Trophoblast cell (in vitro differentiated cells and primary cell): ENCODE measurements at regions not wholly inside any gene's neighbourhood (a gene's known extent, or its start where the extent isn't known, plus 50 kb on each side); places are given as distances from the start of the nearest gene placed in this dataset.

Source experiments
- DNase-seq, 2 donors: peaks; one replicate each; pipeline ENCODE4 v3.0.0-alpha.2; 2016
- H2AFZ ChIP-seq: 2 replicates; pipeline ENCODE4 v1.6.1; 2013; ENCODE audit warnings: low read length, moderate library complexity, mild to moderate bottlenecking; ENCODE audit not compliant: insufficient read depth, poor library complexity
- H2AK5ac ChIP-seq: 2 replicates; pipeline ENCODE4 v1.6.1; 2013; ENCODE audit warnings: mild to moderate bottlenecking, low read length
- H2BK120ac ChIP-seq: 2 replicates; pipeline ENCODE4 v1.6.1; 2013; ENCODE audit warnings: low read length, mild to moderate bottlenecking, moderate library complexity; ENCODE audit not compliant: insufficient read depth, poor library complexity
- H2BK12ac ChIP-seq: 2 replicates; pipeline ENCODE4 v1.6.1; 2013; ENCODE audit warnings: mild to moderate bottlenecking, low read length, moderate library complexity
- H2BK5ac ChIP-seq: 2 replicates; pipeline ENCODE4 v1.6.1; 2013; ENCODE audit warnings: low read length, low read depth, moderate library complexity, mild to moderate bottlenecking; ENCODE audit not compliant: poor library complexity
- H3K14ac ChIP-seq: 2 replicates; pipeline ENCODE4 v1.6.1; 2013; ENCODE audit warnings: mild to moderate bottlenecking, low read length
- H3K18ac ChIP-seq: 2 replicates; pipeline ENCODE4 v1.6.1; 2013; ENCODE audit warnings: mild to moderate bottlenecking, low read length
- H3K23ac ChIP-seq: 2 replicates; pipeline ENCODE4 v1.6.1; 2013; ENCODE audit warnings: low read length
- H3K27ac ChIP-seq: 2 replicates; pipeline ENCODE4 v1.5.1; 2013; ENCODE audit warnings: low read depth, mild to moderate bottlenecking, inconsistent platforms, low read length, moderate library complexity
- H3K27me3 ChIP-seq: 2 replicates; pipeline ENCODE4 v1.6.1; 2013; ENCODE audit warnings: inconsistent platforms, mild to moderate bottlenecking, low read length, moderate library complexity; ENCODE audit not compliant: insufficient read depth
- H3K36me3 ChIP-seq, 2 experiments: 1 replicate in 1 of 2; 2 replicates in 1 of 2; pipeline ENCODE4 v1.6.1; 2013; ENCODE audit warnings: low read length in 2 of 2, mild to moderate bottlenecking in 2 of 2, moderate library complexity in 1 of 2; ENCODE audit not compliant: insufficient read depth in 2 of 2, control insufficient read depth in 1 of 2
- H3K4ac ChIP-seq: 2 replicates; pipeline ENCODE4 v1.6.1; 2013; ENCODE audit warnings: low read depth, mild to moderate bottlenecking, low read length, moderate library complexity
- H3K4me1 ChIP-seq, 2 experiments: 1 replicate in 1 of 2; 2 replicates in 1 of 2; pipeline ENCODE4 v1.6.1; 2013; ENCODE audit warnings: low read length in 2 of 2, mild to moderate bottlenecking in 2 of 2, moderate library complexity in 1 of 2; ENCODE audit not compliant: insufficient read depth in 2 of 2, control insufficient read depth in 1 of 2
- H3K4me2 ChIP-seq: 2 replicates; pipeline ENCODE4 v1.6.1; 2013; ENCODE audit warnings: inconsistent platforms, mild to moderate bottlenecking, low read length, moderate library complexity
- H3K4me3 ChIP-seq: 2 replicates; pipeline ENCODE4 v1.5.1; 2013; ENCODE audit warnings: mild to moderate bottlenecking, low read depth, low read length, inconsistent platforms
- H3K79me1 ChIP-seq: one replicate; pipeline ENCODE4 v1.6.1; 2013; ENCODE audit warnings: low read length
- H3K79me2 ChIP-seq: 2 replicates; pipeline ENCODE4 v1.6.1; 2013; ENCODE audit warnings: low read length, mild to moderate bottlenecking; ENCODE audit not compliant: control insufficient read depth, insufficient read depth, poor library complexity
- H3K9ac ChIP-seq: 2 replicates; pipeline ENCODE4 v1.6.1; 2013; ENCODE audit warnings: mild to moderate bottlenecking, low read length
- H3K9me3 ChIP-seq: 2 replicates; pipeline ENCODE4 v1.6.1; 2013; ENCODE audit warnings: low read depth, mild to moderate bottlenecking, control low read depth, inconsistent platforms, low read length; ENCODE audit not compliant: insufficient read depth
- H4K12ac ChIP-seq: 2 replicates; pipeline ENCODE4 v1.6.1; 2013; ENCODE audit warnings: low read depth, mild to moderate bottlenecking, low read length, moderate library complexity
- H4K8ac ChIP-seq: 2 replicates; pipeline ENCODE4 v1.6.1; 2013; ENCODE audit warnings: low read depth, mild to moderate bottlenecking, low read length, moderate library complexity
- H4K91ac ChIP-seq: one replicate; pipeline ENCODE4 v1.6.1; 2013; ENCODE audit warnings: low read depth, mild to moderate bottlenecking, low read length, moderate library complexity
- WGBS: extraction: QIAGEN DNeasy Blood & Tissue Kit; methylation state at CpG from one replicate; pipeline ENCODE4 v1.1.7; 2013; ENCODE audit warnings: missing lambda C conversion rate; ENCODE audit not compliant: insufficient read length, insufficient coverage; ENCODE audit errors: extremely low coverage; 5-methylcytosine and 5-hydroxymethylcytosine counted together

DNA sequence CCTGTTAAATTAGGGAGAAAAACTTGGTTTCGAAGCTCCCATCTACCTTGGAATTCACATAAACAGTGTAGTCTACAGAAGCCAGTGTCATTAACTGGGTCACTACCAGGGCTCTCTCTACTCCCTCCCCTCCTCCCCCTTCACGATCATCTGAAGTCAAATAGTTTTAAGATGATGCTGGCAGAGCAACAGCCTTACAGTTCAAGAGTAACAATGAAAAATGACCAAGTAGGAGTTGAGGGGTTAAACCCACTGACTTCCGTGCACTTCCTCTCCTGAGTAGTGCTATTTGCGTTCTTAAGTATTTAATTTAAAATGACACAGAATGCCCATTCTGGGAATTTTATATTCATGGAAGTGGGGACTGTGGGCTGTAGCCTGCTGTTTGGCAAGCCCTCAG, 236.9 kb downstream of the SIPA1L2 start:
- no peak overlapping the region for H2BK120ac ChIP-seq
- H3K27ac ChIP-seq: no peak overlapping the region
- no peak overlapping the region for H4K8ac ChIP-seq
- H3K36me3 ChIP-seq: peaks cover 0 to 6% of the 10 kb centered on the region in 2 experiments
- no peak overlapping the region for H4K12ac ChIP-seq
- no peak overlapping the region for H3K4ac ChIP-seq
- H3K79me2 ChIP-seq: no peaks in the 10 kb centered on the region
- H3K23ac ChIP-seq: no peak overlapping the region
- WGBS: no CpG with 5 or more reads among the region's 4 CpGs
- H3K14ac ChIP-seq: no peak overlapping the region
- H3K79me1 ChIP-seq: no peaks in the 10 kb centered on the region
- H2AK5ac ChIP-seq: no peak overlapping the region
- H3K4me3 ChIP-seq: no peak overlapping the region
- no peak overlapping the region for H3K9ac ChIP-seq
- no peak overlapping the region for H4K91ac ChIP-seq
- no peaks in the 10 kb centered on the region for H3K4me1 ChIP-seq
- no peak overlapping the region for H2BK5ac ChIP-seq
- no peak overlapping the region for H2BK12ac ChIP-seq
- H2AFZ ChIP-seq: no peak overlapping the region
- no peaks in the 10 kb centered on the region for H3K27me3 ChIP-seq
- no peaks in the 10 kb centered on the region for H3K9me3 ChIP-seq
- H3K4me2 ChIP-seq: no peak overlapping the region
- no peak for DNase-seq
- H3K18ac ChIP-seq: no peak overlapping the region

DNA sequence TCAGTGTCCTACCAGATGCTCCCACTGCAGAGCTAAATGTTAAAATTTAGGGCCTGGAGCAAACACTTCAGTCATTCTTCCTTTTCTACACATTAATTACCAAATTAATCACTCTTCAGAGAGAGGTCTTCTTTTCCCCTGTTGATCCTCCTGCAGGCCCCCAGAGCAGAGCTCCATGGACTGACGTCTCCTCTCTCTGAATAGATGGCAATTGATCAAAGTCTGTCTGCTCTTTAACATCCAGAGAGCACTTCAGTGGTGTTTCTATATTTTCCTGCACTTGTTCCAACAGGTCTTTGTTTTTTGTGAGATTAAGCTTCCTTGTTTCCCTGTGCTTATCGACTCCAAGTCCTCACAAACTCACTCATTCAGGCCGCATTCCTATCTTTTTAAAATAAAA, 239.3 kb downstream of the SIPA1L2 start:
- no peaks in the 10 kb centered on the region for H3K36me3 ChIP-seq
- no peak overlapping the region for H3K18ac ChIP-seq
- H3K9ac ChIP-seq: no peak overlapping the region
- H3K27ac ChIP-seq: no peak overlapping the region
- H2AFZ ChIP-seq: no peak overlapping the region
- H3K14ac ChIP-seq: no peak overlapping the region
- 100% methylated on average over 1 of the region's 3 CpGs for WGBS
- DNase-seq: no peak
- H3K79me1 ChIP-seq: no peaks in the 10 kb centered on the region
- no peaks in the 10 kb centered on the region for H3K4me1 ChIP-seq
- no peaks in the 10 kb centered on the region for H3K79me2 ChIP-seq
- H3K4ac ChIP-seq: no peak overlapping the region
- H4K91ac ChIP-seq: no peak overlapping the region
- H3K23ac ChIP-seq: no peak overlapping the region
- no peak overlapping the region for H2AK5ac ChIP-seq
- no peak overlapping the region for H3K4me2 ChIP-seq
- no peak overlapping the region for H2BK12ac ChIP-seq
- no peak overlapping the region for H2BK5ac ChIP-seq
- no peak overlapping the region for H4K12ac ChIP-seq
- no peak overlapping the region for H3K4me3 ChIP-seq
- no peak overlapping the region for H4K8ac ChIP-seq
- H2BK120ac ChIP-seq: no peak overlapping the region
- no peaks in the 10 kb centered on the region for H3K27me3 ChIP-seq
- H3K9me3 ChIP-seq: no peaks in the 10 kb centered on the region

DNA sequence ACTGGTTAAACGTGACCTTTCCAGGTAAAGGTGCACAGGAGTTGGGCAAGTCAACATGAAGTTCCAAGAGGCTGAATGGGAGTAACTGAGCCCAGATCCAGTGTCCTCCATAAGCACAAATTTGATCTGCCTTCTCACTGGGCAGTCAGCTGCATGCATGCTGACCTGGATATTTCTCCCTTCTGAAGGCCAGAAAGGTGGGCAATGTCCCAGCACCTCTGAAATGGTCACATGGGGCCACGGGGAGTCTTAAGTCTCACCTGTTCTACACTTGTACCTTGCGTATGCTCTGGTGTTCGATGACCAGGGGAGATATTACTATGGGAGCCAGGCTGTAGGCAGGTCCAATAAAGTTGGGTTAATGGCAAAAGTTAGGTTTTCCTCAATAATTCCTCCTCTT, 240.2 kb downstream of the SIPA1L2 start:
- H3K27me3 ChIP-seq: no peaks in the 10 kb centered on the region
- no peaks in the 10 kb centered on the region for H3K36me3 ChIP-seq
- no peak overlapping the region for H4K91ac ChIP-seq
- no peak overlapping the region for H3K4ac ChIP-seq
- H3K14ac ChIP-seq: no peak overlapping the region
- WGBS: no CpG with 5 or more reads among the region's 4 CpGs
- no peak overlapping the region for H3K18ac ChIP-seq
- H2AFZ ChIP-seq: no peak overlapping the region
- H3K79me2 ChIP-seq: no peaks in the 10 kb centered on the region
- peaks cover 4 to 5% of the 10 kb centered on the region in 2 experiments for H3K4me1 ChIP-seq
- no peak overlapping the region for H2BK120ac ChIP-seq
- no peaks in the 10 kb centered on the region for H3K9me3 ChIP-seq
- no peak overlapping the region for H3K27ac ChIP-seq
- no peak overlapping the region for H4K8ac ChIP-seq
- no peak overlapping the region for H3K4me2 ChIP-seq
- no peaks in the 10 kb centered on the region for H3K79me1 ChIP-seq
- H4K12ac ChIP-seq: no peak overlapping the region
- H3K9ac ChIP-seq: no peak overlapping the region
- H3K23ac ChIP-seq: no peak overlapping the region
- H2BK5ac ChIP-seq: no peak overlapping the region
- no peak for DNase-seq
- no peak overlapping the region for H3K4me3 ChIP-seq
- H2BK12ac ChIP-seq: no peak overlapping the region
- no peak overlapping the region for H2AK5ac ChIP-seq

DNA sequence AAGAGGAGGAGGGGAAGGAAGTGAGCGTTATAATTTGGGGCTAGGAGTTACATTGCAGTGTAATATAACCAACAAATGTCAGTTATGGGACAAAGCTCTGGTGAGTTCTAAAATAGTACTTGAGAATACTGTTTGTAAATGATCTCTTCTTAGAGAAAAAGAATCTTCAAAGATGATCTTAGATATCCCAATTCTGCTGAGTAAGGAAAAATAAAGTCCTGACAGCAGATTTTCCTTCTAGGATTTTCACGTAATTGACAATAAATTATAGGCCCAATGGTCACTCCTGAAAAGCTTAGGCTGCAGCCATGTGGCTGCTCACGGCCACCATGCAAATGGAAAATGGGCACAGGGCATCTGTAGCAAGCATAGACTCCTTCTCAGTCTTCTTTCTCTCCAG, 241.6 kb downstream of the SIPA1L2 start:
- H3K79me2 ChIP-seq: no peaks in the 10 kb centered on the region
- no peak overlapping the region for H2AK5ac ChIP-seq
- H3K4me1 ChIP-seq: peaks cover 4 to 5% of the 10 kb centered on the region in 2 experiments
- no peak overlapping the region for H3K14ac ChIP-seq
- no peak overlapping the region for H2BK120ac ChIP-seq
- no peak overlapping the region for H3K4ac ChIP-seq
- H4K91ac ChIP-seq: no peak overlapping the region
- no peak overlapping the region for H3K4me2 ChIP-seq
- no peak overlapping the region for H3K23ac ChIP-seq
- no peak overlapping the region for H2BK5ac ChIP-seq
- H3K9me3 ChIP-seq: no peaks in the 10 kb centered on the region
- H3K27ac ChIP-seq: no peak overlapping the region
- H2AFZ ChIP-seq: no peak overlapping the region
- no CpG with 5 or more reads among the region's 3 CpGs for WGBS
- H3K79me1 ChIP-seq: no peaks in the 10 kb centered on the region
- no peak overlapping the region for H4K12ac ChIP-seq
- no peak overlapping the region for H3K18ac ChIP-seq
- no peak overlapping the region for H3K9ac ChIP-seq
- H3K27me3 ChIP-seq: no peaks in the 10 kb centered on the region
- H4K8ac ChIP-seq: no peak overlapping the region
- H3K36me3 ChIP-seq: no peaks in the 10 kb centered on the region
- H2BK12ac ChIP-seq: no peak overlapping the region
- H3K4me3 ChIP-seq: no peak overlapping the region
- no peak for DNase-seq
